NCI-H1105 treated with DMSO at 0.1 percent for 48 hours (cell line): ENCODE measurements at regions not wholly inside any gene's neighbourhood (a gene's known extent, or its start where the extent isn't known, plus 50 kb on each side); places are given as distances from the start of the nearest gene placed in this dataset.
A peak's percentile ranks its signal among the peaks of the same experiment; 100 is the strongest.
"Not testable (repeated sequence)": the region's sequence is repeated elsewhere in the genome, so short reads cannot be mapped to it uniquely, and the experiment has no call there.

Experiments
- DNase-seq: peaks from one replicate; lab custom pipeline; 2025; lab: John Stamatoyannopoulos, UW

DNA sequence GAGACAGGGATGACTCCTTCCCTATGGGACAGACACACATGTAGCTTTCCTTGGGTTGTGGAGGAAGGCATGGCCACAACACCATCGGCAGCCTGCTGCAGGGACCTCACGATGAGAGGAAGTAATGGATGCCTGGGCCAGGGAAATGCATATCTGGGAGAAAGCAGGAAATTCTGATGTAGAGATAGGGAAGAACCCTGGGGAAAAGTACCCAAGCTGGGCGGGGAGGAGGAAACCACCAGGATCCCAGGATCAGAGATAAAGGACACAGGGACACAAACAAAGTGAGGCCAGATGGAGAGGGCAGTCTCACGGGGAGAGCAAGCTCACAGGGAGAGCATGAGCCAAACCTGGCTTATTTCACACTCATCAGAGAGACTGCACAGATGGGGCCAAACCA lies 294.7 kb upstream of the TEKT4 start:
- not testable (repeated sequence) for DNase-seq

DNA sequence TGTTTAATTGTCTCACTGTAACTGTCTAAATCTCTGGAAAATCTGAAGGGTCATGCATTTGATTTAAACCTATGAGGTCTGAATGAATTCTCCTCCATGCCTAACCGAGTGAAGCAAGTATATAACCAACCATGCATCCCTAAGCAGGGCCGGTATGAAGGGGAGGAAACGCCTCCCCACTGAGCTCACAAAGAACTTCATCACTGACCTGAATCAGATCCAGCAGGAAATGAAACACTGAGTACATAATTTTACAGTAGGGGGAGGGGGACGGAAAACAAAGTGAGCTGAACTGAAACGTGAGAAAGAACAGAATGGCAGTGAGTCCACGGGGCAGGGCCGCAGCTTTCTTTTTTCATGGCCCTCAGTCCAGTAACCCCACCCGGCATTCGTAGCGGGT lies 294.1 kb upstream of the TEKT4 start:
- DNase-seq = not testable (repeated sequence)

DNA sequence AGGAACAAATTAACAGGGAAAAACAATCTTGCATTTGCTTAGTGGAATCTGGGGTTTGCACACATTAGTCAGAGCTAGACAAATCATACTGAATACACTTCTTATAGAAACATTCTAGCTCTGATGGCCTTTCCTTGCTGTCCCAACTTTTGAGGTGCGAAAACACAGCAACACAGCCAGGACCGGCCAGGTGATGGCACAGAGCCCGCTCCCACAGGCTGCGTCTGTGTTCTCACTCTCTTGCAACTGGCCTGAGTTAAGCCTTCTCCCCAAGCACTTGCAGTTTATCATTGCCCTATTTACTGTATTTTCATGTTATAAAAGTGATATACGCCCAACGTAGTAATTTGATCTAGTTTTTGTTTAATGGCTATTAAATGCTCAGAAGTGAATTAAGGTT lies 292.0 kb upstream of the TEKT4 start:
- not testable (repeated sequence) for DNase-seq

DNA sequence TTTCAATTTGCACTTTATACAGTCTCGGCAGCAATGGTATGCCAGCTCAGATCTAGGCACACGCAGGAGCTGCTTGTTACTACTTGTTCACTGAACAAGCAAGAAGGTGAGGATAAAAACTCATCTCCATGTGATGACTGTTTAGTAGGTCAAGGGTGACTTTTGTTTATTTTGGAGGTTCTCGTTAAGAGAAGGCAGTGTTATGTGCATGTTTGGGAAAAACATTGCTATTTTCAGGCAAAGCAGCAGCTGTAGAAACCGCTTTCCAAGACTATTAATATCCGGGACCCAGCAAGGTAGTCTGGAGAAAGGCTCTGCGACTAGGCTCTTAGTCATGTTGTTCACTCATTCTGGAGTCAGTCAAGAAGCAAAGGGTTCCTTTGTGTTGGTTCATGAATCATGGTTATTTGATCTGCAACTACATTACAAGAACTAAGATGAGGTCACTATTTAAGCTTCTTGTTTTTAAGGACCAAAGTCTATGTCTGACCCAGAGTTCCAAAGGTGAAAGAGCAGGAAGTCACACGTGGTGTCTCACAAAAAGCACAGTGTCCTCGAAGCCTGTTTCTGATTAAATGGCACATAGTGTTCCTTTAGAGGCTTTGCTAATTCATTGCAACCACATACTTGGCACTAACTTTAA lies 288.0 kb upstream of the TEKT4 start:
- not testable (repeated sequence) for DNase-seq

DNA sequence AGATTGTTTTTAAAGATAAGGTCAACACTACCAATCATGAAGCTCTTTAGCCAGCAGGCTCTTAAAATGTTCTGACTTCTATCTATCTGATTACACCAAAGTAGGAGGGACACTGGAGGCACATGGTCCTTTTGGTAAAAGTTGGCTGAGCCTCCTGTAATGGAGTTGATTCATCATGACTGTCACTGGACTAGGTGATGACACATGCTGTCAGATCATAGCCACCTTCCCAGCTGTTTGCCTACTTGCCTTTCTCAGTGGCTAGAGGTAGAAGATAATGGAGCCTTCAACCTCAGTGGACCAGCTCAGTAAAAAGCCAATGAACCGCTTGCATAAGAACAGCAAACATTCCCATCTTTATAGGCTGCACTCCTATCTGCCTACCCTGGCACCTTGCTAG lies 286.7 kb upstream of the TEKT4 start:
- DNase-seq = not testable (repeated sequence)

DNA sequence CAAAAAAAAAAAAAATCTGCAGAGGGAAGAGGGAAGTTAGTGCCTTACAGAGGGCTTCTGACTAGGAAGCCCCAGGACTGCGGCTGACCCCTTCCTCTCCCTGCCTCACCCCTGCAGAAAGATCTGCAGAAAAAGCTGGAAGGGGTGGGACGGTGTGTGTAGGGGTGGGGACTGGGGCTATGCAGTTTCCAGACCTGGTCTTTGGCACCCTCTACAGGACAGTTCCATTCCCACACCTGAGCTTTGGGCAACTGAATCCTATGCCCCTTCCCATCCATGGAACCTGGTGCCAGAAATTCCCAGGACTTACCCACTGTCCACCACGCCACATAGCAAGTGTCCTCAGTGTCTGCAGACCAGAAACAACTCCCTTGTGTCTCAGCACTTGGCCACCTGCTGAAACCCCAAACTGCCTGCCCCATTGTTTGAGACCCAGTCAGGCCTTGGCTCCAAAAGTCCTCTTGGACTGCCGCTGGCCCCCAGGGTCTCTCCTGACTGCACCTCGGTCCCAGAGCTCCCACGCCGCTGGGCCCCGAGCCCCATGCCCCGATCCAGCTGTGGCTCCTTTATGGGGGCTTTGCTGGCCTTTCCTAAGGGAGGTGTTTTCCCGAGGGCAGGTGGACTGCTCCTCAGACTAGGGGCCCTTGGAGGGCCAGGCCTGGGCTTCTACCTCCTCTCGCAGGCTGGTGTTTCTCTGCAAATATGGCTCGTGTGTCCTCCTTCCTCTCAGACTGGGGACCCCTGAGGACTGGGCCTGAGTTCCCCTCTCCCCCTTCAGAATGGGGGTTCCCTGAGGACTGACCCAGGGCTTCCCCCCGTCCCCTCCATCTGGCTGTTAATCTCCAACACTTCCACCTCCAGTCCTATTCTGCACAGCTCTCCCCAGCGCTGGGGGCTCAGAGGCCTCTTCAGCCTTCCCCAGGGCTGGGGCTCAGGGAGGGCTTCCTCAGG lies 284.9 kb upstream of the TEKT4 start:
- not testable (repeated sequence) for DNase-seq

DNA sequence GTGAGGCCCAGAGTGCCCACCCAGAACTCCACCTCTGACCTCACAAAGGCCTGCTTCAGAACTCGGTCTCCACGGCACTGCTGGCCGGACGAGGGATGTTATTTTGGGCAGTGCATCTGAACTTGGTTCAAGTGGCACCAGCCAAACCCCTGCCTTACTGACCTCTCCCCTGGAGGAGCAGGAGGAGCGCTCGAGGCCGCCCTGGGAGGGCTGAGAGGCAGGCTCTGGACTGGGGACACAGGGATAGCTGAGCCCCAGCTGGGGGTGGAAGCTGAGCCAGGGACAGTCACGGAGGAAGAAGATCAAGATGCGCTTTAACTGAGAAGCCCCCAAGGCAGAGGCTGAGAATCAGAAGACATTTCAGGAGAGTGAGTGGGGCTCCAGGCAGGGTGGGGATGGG lies 284.2 kb upstream of the TEKT4 start:
- DNase-seq = not testable (repeated sequence)

DNA sequence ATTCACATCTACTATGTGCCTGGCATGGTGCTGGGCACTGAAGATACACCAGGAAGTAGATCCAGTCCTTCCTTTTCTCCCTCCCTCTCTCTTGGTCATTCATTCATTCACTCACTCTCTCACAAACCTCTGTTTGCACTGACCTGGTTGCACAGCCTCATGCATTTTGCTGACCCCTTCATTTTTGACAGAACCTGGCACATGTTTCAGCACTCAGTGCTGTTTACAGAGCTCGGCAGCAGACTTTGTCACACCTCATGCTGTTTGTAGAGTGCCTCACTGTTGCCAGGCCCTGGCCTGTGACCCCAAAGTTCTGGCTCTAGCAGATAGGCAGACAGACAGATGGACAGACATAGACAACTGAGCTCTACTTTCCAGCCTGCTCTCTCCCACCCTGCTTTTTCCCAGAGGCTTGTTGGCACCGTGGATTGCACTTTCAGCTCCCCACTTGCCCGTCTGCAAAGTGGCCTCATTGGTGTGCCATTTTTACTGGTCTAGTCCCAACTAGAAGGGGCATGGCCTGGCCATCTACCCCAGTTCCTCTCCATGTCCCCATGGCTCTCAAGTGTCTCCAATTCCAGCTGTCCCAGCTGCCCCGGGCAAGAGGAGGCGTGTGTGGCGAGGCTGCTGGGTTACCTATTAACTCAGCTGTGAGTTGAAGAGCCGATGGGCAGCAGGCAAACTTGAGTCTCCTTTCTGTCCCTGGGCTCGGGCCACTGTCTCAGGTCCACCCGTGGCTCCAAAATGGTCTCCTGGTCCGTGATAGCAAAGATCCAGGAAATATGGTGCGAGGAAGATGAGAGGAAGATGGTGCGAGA lies 277.0 kb upstream of the TEKT4 start:
- DNase-seq = not testable (repeated sequence)

DNA sequence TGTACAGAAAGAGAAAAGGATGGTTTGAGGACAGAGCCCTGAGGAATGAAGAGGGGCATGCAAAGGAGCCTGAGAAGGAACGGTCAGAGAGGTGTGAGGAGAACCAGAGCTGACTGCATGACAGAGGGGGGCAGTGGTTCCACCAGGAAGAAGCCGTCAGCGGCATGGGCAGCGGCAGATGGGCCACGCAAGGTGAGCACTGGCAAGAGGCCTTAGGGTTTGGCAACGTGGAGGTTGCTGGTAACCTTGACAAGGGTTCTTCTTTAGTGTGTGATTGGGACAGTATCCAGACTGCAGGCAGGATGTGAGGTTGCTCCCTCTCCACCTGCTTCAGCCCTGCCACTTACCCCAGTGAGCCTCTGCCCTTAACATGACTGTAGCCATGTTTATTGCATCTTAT lies 275.3 kb upstream of the TEKT4 start:
- DNase-seq = not testable (repeated sequence)

DNA sequence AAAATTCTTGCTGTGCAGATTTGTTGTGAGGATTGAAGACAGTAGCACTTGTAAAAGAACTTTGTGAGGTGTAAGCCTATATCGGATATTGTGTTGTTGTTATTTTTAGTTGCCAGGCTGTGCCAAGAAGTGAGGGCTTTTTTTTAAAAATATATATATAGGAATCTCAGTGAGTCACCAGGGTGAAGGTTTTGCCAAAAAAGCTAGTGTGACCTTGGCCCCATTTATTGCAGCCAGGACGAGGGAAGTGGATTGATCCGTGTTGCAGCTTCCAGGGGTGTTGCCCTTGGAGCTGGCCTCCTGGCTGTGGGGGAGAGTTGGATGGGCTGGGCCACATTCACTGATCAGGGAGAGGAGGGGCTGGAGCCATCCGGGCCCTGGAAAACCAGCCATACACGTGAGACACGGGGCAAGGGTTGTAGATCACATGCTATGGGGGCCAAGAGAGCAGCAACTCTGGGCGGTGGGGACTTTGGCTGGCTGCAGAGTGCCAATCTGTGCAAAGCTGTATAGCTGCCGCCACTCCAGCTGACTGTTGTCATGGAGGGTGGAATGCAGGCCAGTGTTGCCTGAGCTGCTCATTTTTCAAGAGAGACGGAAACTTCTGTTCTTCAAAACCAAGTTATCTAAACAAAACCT lies 273.0 kb upstream of the TEKT4 start:
- DNase-seq = not testable (repeated sequence)

DNA sequence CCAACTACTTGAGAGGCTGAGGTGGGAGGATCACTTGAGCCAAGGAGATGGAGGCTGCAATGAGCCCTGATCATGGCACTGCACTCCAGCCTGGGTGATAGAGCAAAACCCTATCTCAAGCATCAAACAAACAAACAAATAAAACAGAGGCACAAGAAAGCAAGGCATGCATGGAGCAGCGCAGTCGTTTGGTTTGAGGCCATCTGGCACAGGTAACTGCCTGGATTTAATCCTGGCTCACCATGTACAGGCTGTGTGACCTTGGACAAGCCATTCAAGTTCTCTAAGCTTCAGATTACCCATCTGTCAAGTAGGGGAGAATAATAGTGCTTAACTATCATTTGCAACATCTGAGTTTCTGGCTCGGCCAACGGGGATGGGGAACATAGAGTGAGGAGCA lies 270.3 kb upstream of the TEKT4 start:
- DNase-seq = not testable (repeated sequence)

DNA sequence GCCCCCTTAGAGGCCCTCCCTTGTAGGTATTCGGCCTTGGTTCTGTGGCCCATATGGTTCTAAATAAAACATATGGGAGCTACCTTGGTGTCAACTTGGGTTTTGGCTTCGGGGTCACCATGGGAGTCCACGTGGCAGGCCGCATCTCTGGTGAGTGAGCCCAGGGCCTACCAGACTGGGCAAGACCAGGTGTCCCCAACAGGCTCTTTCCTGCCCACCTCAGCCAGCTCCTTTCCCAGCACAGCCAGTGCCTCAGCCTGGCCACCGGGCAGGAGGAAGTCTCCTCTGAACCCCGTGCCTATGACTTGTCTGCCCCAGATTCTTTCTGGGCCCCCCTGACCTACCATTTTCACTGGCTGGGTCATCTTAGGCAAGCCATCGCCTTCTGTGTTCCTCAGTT lies 268.8 kb upstream of the TEKT4 start:
- no peak for DNase-seq

DNA sequence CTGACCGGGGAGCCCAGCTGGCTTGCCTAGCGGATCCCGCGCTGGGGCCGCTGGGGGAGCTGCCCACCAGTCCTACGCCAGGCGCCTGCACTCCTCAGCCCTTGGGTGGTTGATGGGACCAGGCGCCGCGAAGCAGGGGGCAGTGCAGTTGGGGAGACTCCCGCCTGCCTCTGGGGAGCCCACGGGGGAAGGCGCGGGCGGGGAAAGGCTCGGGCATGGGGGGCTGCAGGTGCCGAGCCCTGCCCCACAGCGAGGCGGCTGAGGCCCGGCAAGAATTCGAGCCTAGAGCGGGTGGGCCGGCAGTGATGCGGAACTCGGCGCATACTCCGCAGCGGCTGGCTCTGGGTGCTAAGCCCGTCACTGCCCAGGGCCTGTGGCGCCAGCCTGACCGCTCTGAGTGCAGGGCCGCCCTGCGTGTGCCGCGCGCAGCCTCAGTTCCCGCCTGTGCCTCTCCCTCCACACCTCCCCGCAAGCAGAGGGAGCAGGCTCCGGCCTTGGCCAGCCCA lies 249.1 kb upstream of the TEKT4 start:
- DNase-seq = no peak

DNA sequence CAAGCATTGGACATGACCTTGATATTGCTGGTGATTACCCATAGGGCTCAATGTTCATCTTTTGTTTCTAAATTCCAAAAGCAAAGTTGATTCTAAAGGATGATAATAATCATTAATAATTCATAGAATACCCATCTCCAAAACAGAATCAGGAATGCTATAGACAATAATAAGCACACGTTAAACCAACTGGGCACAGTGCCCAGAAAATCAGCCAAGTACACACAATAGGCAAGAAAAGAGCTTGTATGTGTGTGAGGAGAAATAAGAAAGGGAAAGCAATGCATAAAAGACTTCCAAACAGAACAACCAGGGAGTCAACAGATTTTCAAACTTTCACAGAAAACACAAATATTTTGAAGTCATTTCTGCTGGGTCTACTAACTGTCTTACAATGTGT lies 242.3 kb upstream of the TEKT4 start:
- peak; percentile 34 for DNase-seq

DNA sequence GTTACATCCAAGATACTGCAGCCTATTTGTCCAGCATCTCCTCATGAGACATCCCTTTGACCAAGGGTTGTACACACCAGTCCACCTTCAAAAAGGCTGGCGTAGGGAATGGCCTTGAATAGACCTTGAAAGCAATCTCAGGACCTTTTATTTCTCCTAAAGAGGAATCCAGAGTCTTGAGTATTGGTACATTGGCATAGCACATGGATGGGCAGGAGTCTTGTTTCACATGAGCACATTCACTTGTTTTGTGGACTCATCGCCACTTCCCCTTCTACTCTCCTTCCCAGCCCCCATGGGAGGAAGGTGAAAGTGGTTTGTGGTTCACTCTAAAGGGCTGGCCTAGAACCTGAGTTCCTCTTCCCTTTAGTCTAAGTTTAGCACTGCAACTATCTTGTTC lies 229.8 kb upstream of the TEKT4 start:
- DNase-seq = not testable (repeated sequence)

DNA sequence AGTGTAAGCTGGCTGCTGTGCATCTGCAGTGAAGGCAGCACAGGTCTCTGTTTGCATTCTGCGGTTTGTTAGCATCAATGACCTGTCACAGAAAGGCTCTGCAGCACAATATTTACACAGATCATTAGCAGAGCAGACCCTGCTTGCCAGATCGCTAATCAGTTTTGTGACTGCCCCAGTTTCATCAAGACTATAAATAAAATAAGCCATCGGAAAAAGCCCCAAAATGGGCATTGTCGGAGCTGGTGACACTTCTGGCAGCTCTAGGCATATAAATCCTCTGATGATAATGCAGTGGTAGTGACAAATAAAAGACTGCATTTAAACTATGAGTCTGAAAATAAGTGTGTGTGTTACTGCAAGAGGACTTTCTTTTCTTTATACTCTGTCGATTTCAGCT lies 219.1 kb upstream of the TEKT4 start:
- DNase-seq = not testable (repeated sequence)

DNA sequence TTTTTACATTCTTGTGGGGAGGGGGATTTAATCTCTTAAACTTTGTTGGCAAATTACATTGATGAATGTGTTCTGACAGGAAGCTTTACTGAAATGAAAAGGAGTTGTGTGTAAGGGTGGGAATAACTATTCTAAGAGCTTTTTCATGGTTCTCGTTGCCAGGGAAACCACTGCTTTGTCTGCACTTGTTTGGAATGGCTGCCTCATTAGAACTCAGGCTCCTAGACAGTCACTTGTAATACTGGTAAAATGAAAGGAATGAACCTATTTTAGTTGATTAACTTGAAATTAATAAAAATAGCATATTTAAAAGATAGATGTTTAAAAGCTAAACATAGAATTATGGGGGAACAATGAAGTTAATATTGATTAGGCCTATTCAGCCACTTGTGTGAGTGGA lies 201.4 kb upstream of the TEKT4 start:
- peak; percentile 3 for DNase-seq

DNA sequence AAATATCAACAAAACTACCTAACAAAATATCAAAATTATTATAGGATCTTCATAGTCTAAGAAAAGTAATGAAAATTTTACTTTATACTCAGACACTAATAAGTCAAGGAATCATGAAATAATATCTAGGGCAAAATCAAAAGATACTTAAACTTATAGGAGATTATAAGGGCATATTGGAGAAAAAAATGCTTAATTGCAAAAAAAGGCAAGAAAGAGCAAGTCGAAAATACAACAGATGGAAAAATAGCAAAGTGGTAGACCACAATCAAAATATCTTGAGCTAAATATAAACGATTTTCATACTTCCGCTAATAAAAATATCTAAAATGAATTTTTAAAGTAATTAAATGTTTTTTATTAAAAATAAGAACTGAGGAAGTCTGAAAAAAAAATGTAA lies 177.0 kb upstream of the TEKT4 start:
- not testable (repeated sequence) for DNase-seq

DNA sequence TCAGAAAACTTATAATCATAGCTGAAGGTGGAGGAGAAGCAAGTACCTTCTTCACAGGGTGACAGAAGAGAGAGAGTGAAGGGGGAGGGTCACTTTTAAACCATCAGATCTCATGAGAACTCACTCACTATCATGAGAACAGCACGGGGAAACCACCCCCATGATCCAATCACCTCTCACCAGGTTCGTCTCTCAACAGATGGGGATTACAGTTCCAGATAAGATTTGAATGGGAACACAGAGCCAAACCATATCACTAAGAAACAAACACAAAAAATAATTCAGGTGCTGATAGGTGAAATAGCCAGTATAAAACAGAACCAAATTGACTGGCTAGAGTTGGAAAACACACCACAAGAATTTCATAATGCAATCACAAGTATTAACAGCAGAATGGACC lies 162.2 kb upstream of the TEKT4 start:
- not testable (repeated sequence) for DNase-seq

DNA sequence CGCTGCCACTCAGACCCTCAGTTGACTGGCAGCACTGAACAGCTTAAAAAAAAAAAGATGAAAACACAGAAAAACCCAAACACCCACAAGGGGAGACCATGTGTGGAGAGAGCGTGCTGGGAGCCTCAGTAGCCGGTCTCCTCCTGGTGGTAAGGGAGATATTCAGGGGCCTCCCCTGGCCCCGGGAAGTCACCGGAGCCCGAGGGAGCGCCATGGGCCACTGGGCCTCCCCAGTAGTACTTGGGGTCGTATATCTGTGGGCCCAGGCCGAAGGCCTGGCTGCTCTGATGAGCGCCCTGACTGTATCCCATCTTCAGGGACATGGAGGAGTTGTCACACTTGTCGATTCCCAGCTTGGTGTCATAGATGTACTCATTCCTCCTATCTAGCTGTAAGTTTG lies 145.7 kb upstream of the TEKT4 start:
- DNase-seq = no peak

DNA sequence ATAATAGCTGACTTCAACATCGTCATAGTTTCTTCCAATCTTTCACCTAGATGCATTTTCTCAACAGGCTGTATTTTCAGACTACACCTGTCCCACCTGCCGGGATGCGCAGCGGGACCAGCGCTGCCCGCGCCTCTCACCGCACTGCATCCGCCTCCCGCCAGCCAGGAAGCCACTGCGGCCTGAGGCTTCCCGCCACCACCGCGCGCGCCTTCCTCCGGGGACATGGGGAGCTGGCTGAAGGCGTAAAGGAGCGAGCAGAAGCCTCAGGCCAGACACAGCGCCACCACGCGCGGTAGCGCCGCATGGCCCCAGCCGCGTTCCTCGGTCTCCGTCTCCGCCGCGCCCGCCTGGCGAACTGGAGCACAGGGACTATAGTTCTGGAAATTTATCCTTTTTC lies 135.7 kb upstream of the TEKT4 start:
- not testable (repeated sequence) for DNase-seq

DNA sequence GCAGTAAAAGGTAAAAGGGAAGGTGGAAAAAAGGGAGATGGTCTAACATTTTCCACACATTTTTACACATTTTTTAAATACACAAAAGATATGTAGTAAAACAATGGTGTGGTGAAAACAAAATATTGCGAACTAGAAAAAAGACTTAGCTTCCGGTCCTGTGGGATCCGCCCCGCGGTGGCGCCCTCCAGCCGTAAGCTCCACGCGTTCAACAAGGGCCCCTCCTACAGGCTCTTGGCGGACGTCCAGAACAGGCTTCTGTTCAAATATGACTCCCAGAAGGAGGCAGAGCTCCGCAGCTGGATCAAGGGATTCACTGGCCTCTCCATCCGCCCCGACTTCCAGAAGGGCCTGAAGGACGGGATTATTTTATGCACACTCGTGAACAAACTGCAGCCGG lies 134.1 kb upstream of the TEKT4 start:
- peak; percentile 73 for DNase-seq
